Central memory CD8-positive, alpha-beta T cell (primary cell): ENCODE measurements at regions not wholly inside any gene's neighbourhood (a gene's known extent, or its start where the extent isn't known, plus 50 kb on each side); places are given as distances from the start of the nearest gene placed in this dataset.
"Not testable (repeated sequence)": the region's sequence is repeated elsewhere in the genome, so short reads cannot be mapped to it uniquely, and the experiment has no call there.

Source experiments
- ATAC-seq: fragments of 150-1000 bp; cut with Tn5 transposase; replicated peaks from 2 replicates; pipeline ENCODE4 v1.10.0; 2022; ENCODE audit warnings: mild to moderate bottlenecking, moderate FRiP score, moderate number of reproducible peaks; ENCODE audit not compliant: poor library complexity, severe bottlenecking; ENCODE audit errors: extremely low read depth
- DNase-seq, 2 donors: peaks; one replicate each; pipeline ENCODE4 v3.0.0; 2021; ENCODE audit warnings: low spot score in 2 of 2
- H3K27ac Mint-ChIP-seq: one replicate; pipeline ENCODE4 v1.8.0; 2022; ENCODE audit warnings: low read depth, mild to moderate bottlenecking, moderate library complexity, mixed read lengths
- H3K27me3 Mint-ChIP-seq: one replicate; pipeline ENCODE4 v1.8.0; 2022; ENCODE audit warnings: mixed read lengths
- H3K36me3 Mint-ChIP-seq: one replicate; pipeline ENCODE4 v1.8.0; 2022; ENCODE audit warnings: mild to moderate bottlenecking, moderate library complexity, mixed read lengths; ENCODE audit not compliant: insufficient read depth
- H3K4me1 Mint-ChIP-seq: one replicate; pipeline ENCODE4 v1.8.0; 2022; ENCODE audit warnings: mixed read lengths
- H3K4me3 Mint-ChIP-seq: one replicate; pipeline ENCODE4 v1.8.0; 2022; ENCODE audit warnings: mild to moderate bottlenecking, moderate library complexity, mixed read lengths
- H3K9me3 Mint-ChIP-seq: one replicate; pipeline ENCODE4 v1.8.0; 2022; ENCODE audit warnings: mixed read lengths

DNA sequence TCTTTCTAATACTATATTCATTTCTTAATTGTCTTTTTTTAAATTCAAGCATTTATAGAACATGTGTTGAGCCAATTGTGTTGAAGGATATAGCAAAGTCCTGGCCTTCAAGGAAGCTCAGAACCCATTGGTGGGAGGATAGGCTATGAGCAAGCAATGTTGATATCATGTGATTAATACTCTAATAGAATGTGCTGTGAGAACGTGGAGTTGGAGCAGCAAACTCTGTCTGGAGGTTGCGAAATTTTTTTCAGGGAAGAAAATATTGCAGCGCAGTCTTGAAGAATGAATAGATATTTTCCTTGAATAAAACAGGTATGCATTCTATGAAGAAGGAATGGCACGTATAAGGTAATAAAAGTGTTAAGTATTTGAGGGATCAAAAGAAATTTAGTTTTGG lies 229.2 kb upstream of the KCNK2 start:
- no peak overlapping the region for H3K27ac Mint-ChIP-seq
- no peak for ATAC-seq
- peaks cover 15% of the 10 kb centered on the region for H3K9me3 Mint-ChIP-seq
- DNase-seq = no peak
- no peaks in the 10 kb centered on the region for H3K36me3 Mint-ChIP-seq
- no peak overlapping the region for H3K4me3 Mint-ChIP-seq
- H3K4me1 Mint-ChIP-seq = no peaks in the 10 kb centered on the region
- no peaks in the 10 kb centered on the region for H3K27me3 Mint-ChIP-seq

DNA sequence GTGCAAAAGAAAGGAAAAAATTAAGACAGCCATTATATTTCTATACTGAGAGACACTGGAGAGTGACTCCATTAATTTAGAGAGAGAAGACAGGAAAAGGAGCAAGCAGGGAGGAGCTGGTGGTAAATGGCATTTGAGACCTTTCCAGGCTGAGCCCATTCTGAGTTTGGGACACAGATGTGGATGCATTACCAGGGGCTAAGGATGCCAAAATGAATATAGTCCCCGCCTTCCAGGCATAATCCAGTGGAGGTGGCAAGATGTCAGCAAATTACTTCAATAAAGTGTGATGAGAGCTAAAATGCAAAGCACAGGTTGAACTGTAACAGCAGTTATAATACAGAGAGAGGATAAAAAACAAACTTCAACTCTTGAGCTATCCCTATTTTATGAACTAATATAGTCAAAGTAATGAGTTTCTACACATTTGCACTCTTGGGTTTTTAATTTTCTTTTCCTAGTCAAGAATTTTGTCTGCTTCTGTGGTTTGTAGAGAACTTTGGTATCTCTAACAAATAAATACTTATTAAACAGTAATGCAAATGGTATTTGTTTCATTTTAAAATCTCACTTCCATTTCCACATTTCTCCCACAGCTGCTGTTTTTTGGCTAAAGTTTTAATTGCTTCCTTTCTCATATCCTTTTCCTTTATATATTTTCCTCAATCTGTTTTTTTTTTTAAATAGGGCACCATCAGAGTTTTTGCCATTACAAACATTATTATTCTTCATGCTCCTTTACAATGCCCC lies 228.2 kb upstream of the KCNK2 start:
- Mint-ChIP-seq H3K4me1 (no peaks in the 10 kb centered on the region), H3K9me3 (peaks cover 15% of the 10 kb centered on the region), H3K4me3 (no peak overlapping the region), H3K27me3 (no peaks in the 10 kb centered on the region), H3K27ac (no peak overlapping the region), H3K36me3 (no peaks in the 10 kb centered on the region)
- DNase-seq (no peak), ATAC-seq (no peak)

DNA sequence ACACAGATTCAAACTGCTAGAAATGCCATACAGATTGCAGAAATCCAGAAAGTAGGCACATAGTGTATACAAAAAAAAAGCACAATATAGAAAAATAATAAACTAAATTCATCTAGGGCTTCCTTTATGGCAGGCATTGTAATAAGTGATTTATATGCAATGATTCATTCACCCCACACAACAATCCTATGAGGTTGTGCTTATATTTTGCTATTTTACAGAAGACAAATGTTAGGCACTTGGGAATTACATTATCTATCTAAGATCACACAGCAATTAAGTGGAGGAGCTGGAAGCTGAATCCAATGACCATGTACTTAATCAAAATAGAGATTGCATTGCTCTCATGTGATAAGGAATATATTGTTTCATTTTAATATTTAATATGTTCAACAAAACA lies 225.7 kb upstream of the KCNK2 start:
- no peaks in the 10 kb centered on the region for H3K4me1 Mint-ChIP-seq
- ATAC-seq (no peak), DNase-seq (no peak)
- H3K4me3 Mint-ChIP-seq = no peak overlapping the region
- H3K27ac Mint-ChIP-seq = no peak overlapping the region
- H3K36me3 Mint-ChIP-seq = no peaks in the 10 kb centered on the region
- no peaks in the 10 kb centered on the region for H3K27me3 Mint-ChIP-seq
- H3K9me3 Mint-ChIP-seq = peaks cover 16% of the 10 kb centered on the region

- ATAC-seq (no peak), DNase-seq (no peak)
- Mint-ChIP-seq H3K4me3 (no peak overlapping the region), H3K36me3 (no peaks in the 10 kb centered on the region), H3K27me3 (no peaks in the 10 kb centered on the region), H3K27ac (no peak overlapping the region), H3K4me1 (no peaks in the 10 kb centered on the region), H3K9me3 (peaks cover 19% of the 10 kb centered on the region)
These were observed 224.8 kb upstream of the KCNK2 start for GRCh38 chr1:214857716-214858115.

- Mint-ChIP-seq H3K27ac (no peak overlapping the region), H3K4me1 (no peaks in the 10 kb centered on the region), H3K27me3 (no peaks in the 10 kb centered on the region), H3K9me3 (peaks cover 9% of the 10 kb centered on the region), H3K36me3 (no peaks in the 10 kb centered on the region), H3K4me3 (no peak overlapping the region)
- DNase-seq = no peak
- ATAC-seq = no peak
These were observed 222.9 kb upstream of the KCNK2 start for GRCh38 chr1:214859647-214860046.

- Mint-ChIP-seq H3K4me3 (no peak overlapping the region), H3K4me1 (no peaks in the 10 kb centered on the region), H3K36me3 (no peaks in the 10 kb centered on the region), H3K9me3 (peaks cover 9% of the 10 kb centered on the region), H3K27me3 (no peaks in the 10 kb centered on the region), H3K27ac (no peak overlapping the region)
- DNase-seq (no peak), ATAC-seq (no peak)
These were observed 220.9 kb upstream of the KCNK2 start for GRCh38 chr1:214861615-214862014.

- DNase-seq (no peak), ATAC-seq (no peak)
- Mint-ChIP-seq H3K9me3 (peaks cover 9% of the 10 kb centered on the region), H3K4me1 (no peaks in the 10 kb centered on the region), H3K27ac (no peak overlapping the region), H3K4me3 (no peak overlapping the region), H3K36me3 (no peaks in the 10 kb centered on the region), H3K27me3 (no peaks in the 10 kb centered on the region)
These were observed 220.1 kb upstream of the KCNK2 start for GRCh38 chr1:214862421-214862820.

DNA sequence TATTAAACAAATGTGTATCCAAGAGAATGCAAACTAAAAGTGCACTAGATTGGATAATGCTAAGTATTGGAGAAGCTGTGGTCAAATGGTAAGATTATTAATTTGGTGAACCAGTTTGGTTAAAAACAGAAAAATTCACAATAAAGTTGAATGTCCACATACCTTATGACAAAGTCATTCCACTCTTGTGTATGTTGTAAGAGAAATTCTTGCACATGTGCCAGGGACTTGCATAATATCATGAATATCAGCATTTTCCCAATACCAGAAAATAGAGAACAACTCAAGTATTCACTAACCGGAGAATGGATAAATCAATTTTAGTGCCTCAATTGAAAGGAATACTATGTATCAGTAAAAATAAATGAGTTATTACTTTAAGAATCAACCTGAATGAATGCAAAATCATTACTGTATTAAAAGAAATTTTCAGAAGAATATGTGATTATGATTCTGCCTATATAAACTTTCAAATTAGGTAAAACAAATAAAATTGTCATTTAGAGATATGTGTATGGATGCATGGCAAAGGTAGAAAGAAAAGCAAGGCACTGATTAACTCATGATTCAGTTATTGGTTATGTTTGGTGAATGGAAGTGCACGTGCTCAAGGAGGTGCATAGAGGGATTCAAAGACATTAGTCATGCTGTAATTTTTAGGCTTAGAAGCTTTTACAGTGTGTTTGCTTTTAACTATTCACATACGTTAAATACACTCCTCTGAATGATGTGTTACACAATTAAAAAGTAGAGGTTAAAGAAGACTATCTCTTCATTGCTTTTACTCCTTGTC lies 217.4 kb upstream of the KCNK2 start:
- no peak overlapping the region for H3K4me3 Mint-ChIP-seq
- no peaks in the 10 kb centered on the region for H3K27me3 Mint-ChIP-seq
- H3K27ac Mint-ChIP-seq = no peak overlapping the region
- peaks cover 9% of the 10 kb centered on the region for H3K9me3 Mint-ChIP-seq
- DNase-seq (no peak), ATAC-seq (no peak)
- H3K4me1 Mint-ChIP-seq = no peaks in the 10 kb centered on the region
- H3K36me3 Mint-ChIP-seq = no peaks in the 10 kb centered on the region

DNA sequence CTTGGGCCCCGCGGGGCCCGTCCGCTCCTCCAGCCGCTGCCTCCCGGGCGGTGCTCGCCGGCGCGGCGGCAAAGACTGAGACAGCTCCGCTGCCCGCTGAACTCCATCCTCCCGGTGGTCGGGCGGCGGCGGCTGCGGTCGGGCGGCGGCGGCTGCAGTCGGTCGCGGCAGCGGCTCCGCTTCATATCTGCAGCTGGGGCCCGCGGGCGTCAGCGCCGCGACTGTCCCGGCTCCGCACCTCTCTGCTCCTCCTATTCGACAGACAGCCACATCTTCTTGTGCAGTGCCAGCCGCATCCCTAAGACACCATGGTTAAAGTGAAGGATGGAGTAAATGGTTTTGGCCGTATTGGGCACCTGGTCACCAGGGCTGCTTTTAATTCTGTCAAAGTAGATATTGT lies 212.1 kb upstream of the KCNK2 start:
- H3K27ac Mint-ChIP-seq, ATAC-seq, DNase-seq, H3K9me3 Mint-ChIP-seq, H3K4me1 Mint-ChIP-seq, H3K4me3 Mint-ChIP-seq, H3K27me3 Mint-ChIP-seq, H3K36me3 Mint-ChIP-seq: not testable (repeated sequence)

GRCh38 chr1:214880956-214881355 lies 201.6 kb upstream of the KCNK2 start:
- no peaks in the 10 kb centered on the region for H3K9me3 Mint-ChIP-seq
- no peak for ATAC-seq
- no peaks in the 10 kb centered on the region for H3K27me3 Mint-ChIP-seq
- no peak for DNase-seq
- H3K36me3 Mint-ChIP-seq = peaks cover 2% of the 10 kb centered on the region
- no peaks in the 10 kb centered on the region for H3K4me1 Mint-ChIP-seq
- no peak overlapping the region for H3K4me3 Mint-ChIP-seq
- no peak overlapping the region for H3K27ac Mint-ChIP-seq

- no peak overlapping the region for H3K27ac Mint-ChIP-seq
- H3K4me1 Mint-ChIP-seq = no peaks in the 10 kb centered on the region
- no peak for DNase-seq
- no peak for ATAC-seq
- H3K36me3 Mint-ChIP-seq = no peaks in the 10 kb centered on the region
- no peaks in the 10 kb centered on the region for H3K27me3 Mint-ChIP-seq
- H3K4me3 Mint-ChIP-seq = no peak overlapping the region
- H3K9me3 Mint-ChIP-seq = peaks cover 4% of the 10 kb centered on the region
These were observed 199.9 kb upstream of the KCNK2 start for GRCh38 chr1:214882616-214883015.

DNA sequence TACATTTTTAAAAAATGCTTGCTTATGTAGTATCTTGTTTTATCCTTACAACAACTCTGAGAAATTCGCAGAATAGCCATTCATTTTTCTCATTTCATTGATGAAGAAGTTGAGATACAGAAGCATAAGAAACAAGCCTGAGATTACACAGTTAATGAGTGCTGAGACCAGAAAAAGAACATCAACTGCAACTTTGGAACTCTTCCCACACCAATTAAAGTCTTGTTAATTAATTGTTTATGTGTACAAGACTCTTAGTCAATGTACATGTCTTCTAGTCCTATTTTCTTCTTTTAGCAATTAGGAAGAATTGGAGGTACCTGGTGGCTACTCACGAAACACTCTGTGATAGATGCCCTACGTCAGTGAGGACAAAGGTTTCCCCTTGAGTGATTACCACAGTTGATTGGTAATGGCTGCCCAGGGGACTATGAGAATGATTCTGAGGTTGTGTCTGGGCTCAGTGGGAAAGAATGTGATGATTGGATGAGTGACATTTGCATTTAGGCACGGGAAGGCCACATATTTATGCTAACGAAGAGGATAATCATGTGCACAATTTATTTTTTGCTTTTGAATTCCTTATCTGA lies 187.4 kb upstream of the KCNK2 start:
- no peaks in the 10 kb centered on the region for H3K36me3 Mint-ChIP-seq
- no peaks in the 10 kb centered on the region for H3K27me3 Mint-ChIP-seq
- no peaks in the 10 kb centered on the region for H3K4me1 Mint-ChIP-seq
- DNase-seq = no peak
- peaks cover 24% of the 10 kb centered on the region for H3K9me3 Mint-ChIP-seq
- no peak overlapping the region for H3K27ac Mint-ChIP-seq
- ATAC-seq = no peak
- H3K4me3 Mint-ChIP-seq = no peak overlapping the region

DNA sequence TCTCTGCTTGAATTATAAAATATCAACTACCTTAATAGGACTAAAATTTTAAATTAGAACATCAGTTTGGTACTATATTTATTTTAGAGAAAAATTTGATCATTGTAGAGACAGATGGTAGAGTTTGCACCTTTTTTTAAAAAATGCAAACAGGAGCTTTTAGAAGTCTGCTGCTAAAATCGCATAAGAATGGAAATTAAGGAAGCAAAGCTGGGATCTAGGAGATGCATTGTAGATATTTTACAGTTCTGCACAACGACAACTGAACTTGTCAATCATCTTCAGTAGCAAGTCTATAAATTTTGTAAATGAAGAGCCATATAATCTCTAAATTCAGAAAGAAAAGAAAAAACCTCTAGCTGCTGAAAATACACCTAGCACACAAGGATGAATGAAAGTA lies 185.6 kb upstream of the KCNK2 start:
- no peaks in the 10 kb centered on the region for H3K27me3 Mint-ChIP-seq
- DNase-seq (no peak), ATAC-seq (no peak)
- peaks cover 14% of the 10 kb centered on the region for H3K9me3 Mint-ChIP-seq
- H3K36me3 Mint-ChIP-seq = no peaks in the 10 kb centered on the region
- no peaks in the 10 kb centered on the region for H3K4me1 Mint-ChIP-seq
- H3K27ac Mint-ChIP-seq = no peak overlapping the region
- H3K4me3 Mint-ChIP-seq = no peak overlapping the region
